ENCODE measurements at regions not wholly inside any gene's neighbourhood (a gene's known extent, or its start where the extent isn't known, plus 50 kb on each side); places are given as distances from the start of the nearest gene placed in this dataset.

- peak; percentile 92 for DNase-seq
These were observed 54.2 kb upstream of the BCL2L14 start for GRCh38 chr12:12016284-12017100.

GRCh38 chr12:12017135-12017581 lies 53.6 kb upstream of the BCL2L14 start:
- DNase-seq = no peak

- DNase-seq = peak; percentile 48
These were observed 52.9 kb upstream of the BCL2L14 start for GRCh38 chr12:12017798-12018197.

GRCh38 chr12:12018454-12018853 lies 52.3 kb upstream of the BCL2L14 start:
- DNase-seq = peak; percentile 90

GRCh38 chr12:12019881-12020280 lies 50.9 kb upstream of the BCL2L14 start:
- no peak for DNase-seq

- no peak for DNase-seq
These were observed 50.0 kb upstream of the BCL2L14 start for GRCh38 chr12:12020762-12021161.
